H1 (cell line): ENCODE measurements at regions not wholly inside any gene's neighbourhood (a gene's known extent, or its start where the extent isn't known, plus 50 kb on each side); places are given as distances from the start of the nearest gene placed in this dataset.

Experiments
- CHD1 ChIP-seq: IDR thresholded peaks from 2 replicates; pipeline ENCODE4 v1.6.1; 2012; ENCODE audit warnings: low read depth, low read length, improper control_type of control experiment
- CHD2 ChIP-seq: IDR thresholded peaks from 2 replicates; pipeline ENCODE4 v1.6.1; 2012; ENCODE audit warnings: low read length, improper control_type of control experiment
- CHD7 ChIP-seq: fragments of 300-600 bp; sonication (generic); IDR thresholded peaks from 2 replicates; pipeline ENCODE4 v1.7.1; 2012; ENCODE audit warnings: low read length, moderate library complexity, mild to moderate bottlenecking, inconsistent platforms; ENCODE audit not compliant: insufficient replicate concordance
- CTBP2 ChIP-seq: IDR thresholded peaks from 2 replicates; pipeline ENCODE4 v1.7.0; 2011; ENCODE audit warnings: borderline replicate concordance, mild to moderate bottlenecking, moderate library complexity, mixed read lengths, low read length; ENCODE audit not compliant: insufficient read depth, insufficient read length
- EP300 ChIP-seq, 2 experiments: IDR thresholded peaks; 1 replicate in 1 of 2; 2 replicates in 1 of 2; pipeline ENCODE4 v1.6.1; 2011 to 2012; ENCODE audit warnings: low read depth in 2 of 2, low read length in 2 of 2, mild to moderate bottlenecking in 2 of 2, borderline replicate concordance in 1 of 2, inconsistent platforms in 1 of 2, moderate library complexity in 1 of 2
- GABPA ChIP-seq: IDR thresholded peaks from 2 replicates; pipeline ENCODE4 v1.6.1; 2011; ENCODE audit warnings: mild to moderate bottlenecking, low read length, moderate library complexity, borderline replicate concordance; ENCODE audit not compliant: insufficient read depth
- RNF2 ChIP-seq: fragments of 200-900, 300-1000 bp; sonication (generic); IDR thresholded peaks from 2 replicates; pipeline ENCODE4 v1.7.1; 2016; ENCODE audit warnings: borderline replicate concordance, low read depth, mild to moderate bottlenecking, antibody characterized with exemption, low read length; ENCODE audit not compliant: poor library complexity, severe bottlenecking; ENCODE audit errors: missing control alignments
- SIRT6 ChIP-seq: IDR thresholded peaks from one replicate; pipeline ENCODE4 v1.7.1; 2012; ENCODE audit warnings: low read length, inconsistent platforms
- TAF7 ChIP-seq: optimal IDR thresholded peaks from 2 replicates; pipeline ENCODE3; 2011; ENCODE audit warnings: low read depth, mild to moderate bottlenecking, inconsistent platforms, low read length, moderate library complexity, borderline replicate concordance
- TBP ChIP-seq: IDR thresholded peaks from 2 replicates; pipeline ENCODE4 v1.6.1; 2011; ENCODE audit warnings: low read depth, low read length, improper control_type of control experiment
- ZNF274 ChIP-seq: IDR thresholded peaks from 2 replicates; pipeline ENCODE4 v1.7.0; 2012; ENCODE audit warnings: low read length, borderline replicate concordance; ENCODE audit errors: extremely low read depth

DNA sequence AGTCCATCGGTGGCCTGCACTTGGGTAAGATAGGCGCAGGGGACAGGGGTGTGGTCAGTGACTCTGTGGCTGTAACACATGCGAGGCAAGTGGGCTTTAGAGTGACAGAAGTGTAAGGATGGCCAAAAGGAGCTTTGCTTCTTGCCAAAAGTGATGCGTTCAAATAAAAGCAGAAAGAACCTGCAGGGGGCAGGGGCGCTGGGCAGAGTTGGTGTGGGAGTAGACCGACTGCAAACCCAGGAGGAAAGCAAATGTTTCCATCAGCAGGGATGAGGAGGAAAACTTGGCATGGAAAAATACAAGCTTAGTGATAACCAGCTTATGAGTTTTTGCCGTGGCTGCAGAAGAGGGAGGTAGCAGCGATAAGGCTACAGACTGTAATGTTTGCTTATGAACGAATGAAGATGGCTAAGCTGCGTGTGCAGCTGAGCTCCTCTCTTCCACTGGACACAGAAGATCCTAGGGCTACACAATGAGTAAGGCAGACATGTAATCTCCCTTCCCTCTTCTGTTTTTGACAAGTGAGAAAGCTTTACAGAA lies 149.4 kb downstream of the WNT5A start (continued):
- no peak for TF ChIP-seq CHD7
- no peak for TF ChIP-seq TAF7
- no peak for TF ChIP-seq EP300 (IDR thresholded peaks at IDR 0.05; ENCODE audit: borderline replicate concordance in 1 of 2, low read depth in 2 of 2, low read length in 2 of 2)
- no peak for TF ChIP-seq CHD1
- TF ChIP-seq ZNF274 = no peak
- no peak for TF ChIP-seq RNF2
- no peak for TF ChIP-seq CTBP2
- TF ChIP-seq SIRT6 = no peak
- no peak for TF ChIP-seq GABPA
- no peak for TF ChIP-seq CHD2
- no peak for TF ChIP-seq TBP
